H1 (cell line): ENCODE measurements at regions not wholly inside any gene's neighbourhood (a gene's known extent, or its start where the extent isn't known, plus 50 kb on each side); places are given as distances from the start of the nearest gene placed in this dataset.

Experiments
- GABPA ChIP-seq: IDR thresholded peaks from 2 replicates; pipeline ENCODE4 v1.6.1; 2011; ENCODE audit warnings: mild to moderate bottlenecking, low read length, moderate library complexity, borderline replicate concordance; ENCODE audit not compliant: insufficient read depth

DNA sequence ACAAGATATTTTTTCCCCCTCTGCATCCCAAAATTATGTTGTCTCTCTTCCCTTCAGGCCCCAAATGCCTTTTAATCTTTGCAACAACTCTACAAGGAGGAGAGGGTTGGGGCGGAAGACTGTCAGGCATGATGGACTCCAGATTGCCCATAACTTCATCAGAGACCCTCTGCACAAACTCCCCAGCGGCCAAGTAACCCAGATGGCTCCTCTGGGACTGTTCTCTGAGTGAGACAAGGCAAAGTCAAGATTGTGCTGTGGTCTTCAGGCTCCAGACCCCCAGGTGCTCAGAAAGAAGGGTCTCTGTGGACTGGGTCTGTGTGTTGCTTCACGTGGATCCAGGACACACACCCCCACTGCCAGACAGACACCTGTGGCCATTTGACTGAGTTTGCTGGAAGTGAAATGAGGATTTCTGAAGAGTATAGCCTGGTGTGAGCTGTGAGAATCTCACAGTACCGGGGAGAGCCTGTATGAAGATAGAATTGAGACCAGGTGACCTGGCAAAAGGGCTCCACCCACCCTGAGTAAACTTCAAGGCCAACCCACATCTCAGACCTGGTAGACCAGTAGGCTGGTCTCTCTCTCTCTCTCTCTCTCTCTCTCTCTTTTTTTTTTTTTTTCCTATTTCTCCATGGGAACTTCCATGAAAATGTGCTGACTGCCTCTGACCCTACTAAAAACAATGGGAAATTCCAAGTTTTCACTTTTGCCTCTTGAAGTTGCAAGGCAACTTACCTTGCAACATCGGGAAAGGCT lies 354.1 kb downstream of the SOX9 start (continued):
- no peak for TF ChIP-seq GABPA
